SK-N-SH (cell line): ENCODE measurements at regions not wholly inside any gene's neighbourhood (a gene's known extent, or its start where the extent isn't known, plus 50 kb on each side); places are given as distances from the start of the nearest gene placed in this dataset.

ENCODE experiments used
- CTCF ChIA-PET: fragments of 300-600, 350-600 bp; formaldehyde crosslinking; extraction: SDS; loops from one replicate; lab custom pipeline; 2021; lab: Yijun Ruan, JAX
- POLR2A ChIA-PET: fragments of 350-600 bp; sonication (Branson Sonifier 250); formaldehyde crosslinking; extraction: SDS; loops from one replicate; lab custom pipeline; 2020; ENCODE audit warnings: antibody characterized with exemption, inconsistent platforms; lab: Yijun Ruan, JAX
- DNase-seq: peaks from one replicate; pipeline ENCODE4 v3.0.0; 2012
- H2AFZ ChIP-seq: fragments of 200-600 bp; sonication (generic); 2 replicates; pipeline ENCODE4 v1.8.1; 2016; ENCODE audit warnings: antibody characterized with exemption, mild to moderate bottlenecking, low read depth
- H3F3A ChIP-seq: fragments of 200-600 bp; sonication (generic); replicated peaks from 2 replicates; pipeline ENCODE3; 2016; ENCODE audit warnings: antibody characterized with exemption, mild to moderate bottlenecking; ENCODE audit not compliant: insufficient read depth
- H3K27ac ChIP-seq, 2 experiments: fragments of 200-500 bp in 1 of 2; fragments of 200-600 bp in 1 of 2; sonication (Bioruptor generic) in 1 of 2; sonication (generic), shearing (Covaris generic) in 1 of 2; 2 replicates each; pipeline versions ENCODE4 v1.5.1 to v1.6.1; 2014 to 2016; ENCODE audit warnings: low read depth in 2 of 2, inconsistent platforms in 1 of 2, low read length in 1 of 2, mild to moderate bottlenecking in 1 of 2, mixed read lengths in 1 of 2
- H3K27me3 ChIP-seq: fragments of 200-600 bp; sonication (generic), shearing (Covaris generic); 2 replicates; pipeline ENCODE4 v1.6.1; 2016; ENCODE audit warnings: mixed run types; ENCODE audit not compliant: insufficient read depth
- H3K36me3 ChIP-seq, 2 experiments: fragments of 200-500 bp in 1 of 2; fragments of 200-600 bp in 1 of 2; sonication (Bioruptor generic) in 1 of 2; sonication (generic) in 1 of 2; replicated peaks in 1 of 2; 2 replicates each; pipeline versions ENCODE3 to v1.5.1; 2014 to 2016; ENCODE audit warnings: low read length in 1 of 2, mild to moderate bottlenecking in 1 of 2; ENCODE audit not compliant: insufficient read depth in 2 of 2, control insufficient read depth in 1 of 2
- H3K4me1 ChIP-seq, 2 experiments: fragments of 200-500 bp in 1 of 2; fragments of 200-600 bp in 1 of 2; sonication (Bioruptor generic) in 1 of 2; sonication (generic), shearing (Covaris generic) in 1 of 2; 2 replicates each; pipeline versions ENCODE4 v1.5.1 to v1.6.1; 2014 to 2016; ENCODE audit warnings: low read depth in 1 of 2, low read length in 1 of 2, mixed run types in 1 of 2; ENCODE audit not compliant: insufficient read depth in 2 of 2, control insufficient read depth in 1 of 2
- H3K4me2 ChIP-seq: fragments of 200-600 bp; sonication (generic), shearing (Covaris generic); 2 replicates; pipeline ENCODE4 v1.6.1; 2017; ENCODE audit warnings: mixed run types
- H3K4me3 ChIP-seq, 2 experiments: fragments of 200-500 bp in 1 of 2; fragments of 200-600 bp in 1 of 2; sonication (Bioruptor generic) in 1 of 2; sonication (generic), shearing (Covaris generic) in 1 of 2; 2 replicates each; pipeline versions ENCODE4 v1.5.1 to v1.8.1; 2014 to 2016; ENCODE audit warnings: low read depth in 2 of 2, inconsistent platforms in 1 of 2, low read length in 1 of 2, mild to moderate bottlenecking in 1 of 2, mixed read lengths in 1 of 2, moderate library complexity in 1 of 2
- H3K79me2 ChIP-seq: fragments of 200-600 bp; sonication (generic); 2 replicates; pipeline ENCODE4 v1.8.1; 2017; ENCODE audit warnings: mild to moderate bottlenecking; ENCODE audit not compliant: insufficient read depth
- H3K9ac ChIP-seq: fragments of 200-600 bp; sonication (generic); 2 replicates; pipeline ENCODE4 v1.6.1; 2017; ENCODE audit warnings: mixed run types
- H3K9me2 ChIP-seq: fragments of 200-600 bp; sonication (generic); 2 replicates; pipeline ENCODE4 v1.6.1; 2017; ENCODE audit warnings: mixed run types
- H3K9me3 ChIP-seq: fragments of 200-600 bp; sonication (generic); 2 replicates; pipeline ENCODE4 v1.6.1; 2017; ENCODE audit warnings: mixed run types, mild to moderate bottlenecking, moderate library complexity
- H4K20me1 ChIP-seq: fragments of 200-600 bp; sonication (generic); 2 replicates; pipeline ENCODE4 v1.6.1; 2017; ENCODE audit warnings: mild to moderate bottlenecking, mixed run types; ENCODE audit not compliant: insufficient read depth
- CHD2 ChIP-seq: fragments of 150-350 bp; IDR thresholded peaks from 2 replicates; pipeline ENCODE4 v1.6.1; 2018; ENCODE audit warnings: low read length; ENCODE audit not compliant: partially characterized antibody
- EZH2phosphoT487 ChIP-seq: fragments of 200-600 bp; sonication (generic); IDR thresholded peaks from 2 replicates; pipeline ENCODE4 v1.6.1; 2017; ENCODE audit warnings: low read depth, mixed run types, mild to moderate bottlenecking, antibody characterized with exemption, moderate library complexity, borderline replicate concordance
- GATA2 ChIP-seq: sonication (generic); formaldehyde crosslinking; IDR thresholded peaks from 2 replicates; pipeline ENCODE4 v1.5.0; 2020; ENCODE audit warnings: mild to moderate bottlenecking, missing genetic modification reagents
- IRF3 ChIP-seq: fragments of 150-350 bp; IDR thresholded peaks from 2 replicates; pipeline ENCODE4 v1.6.1; 2016; ENCODE audit warnings: mild to moderate bottlenecking, low read depth, low read length
- MAX ChIP-seq: IDR thresholded peaks from 2 replicates; pipeline ENCODE4 v1.4.0; 2012; ENCODE audit warnings: low read depth
- NFIC ChIP-seq: IDR thresholded peaks from 2 replicates; pipeline ENCODE4 v1.4.0; 2012; ENCODE audit warnings: borderline replicate concordance
- POLR2AphosphoS5 ChIP-seq: IDR thresholded peaks from 2 replicates; pipeline ENCODE4 v1.6.1; 2012; ENCODE audit warnings: low read depth, low read length
- RAD21 ChIP-seq: IDR thresholded peaks from 2 replicates; pipeline ENCODE4 v1.6.1; 2012; ENCODE audit warnings: mild to moderate bottlenecking, low read length
- RCOR1 ChIP-seq: fragments of 150-350 bp; IDR thresholded peaks from 2 replicates; pipeline ENCODE4 v1.6.1; 2017; ENCODE audit warnings: antibody characterized with exemption, low read length
- RFX5 ChIP-seq: IDR thresholded peaks from 2 replicates; pipeline ENCODE4 v1.6.1; 2012; ENCODE audit warnings: mild to moderate bottlenecking, improper control_type of control experiment, low read length
- TAF1 ChIP-seq: IDR thresholded peaks from 2 replicates; pipeline ENCODE4 v1.6.1; 2012; ENCODE audit warnings: low read depth, mild to moderate bottlenecking, low read length, moderate library complexity, borderline replicate concordance
- TCF12 ChIP-seq: IDR thresholded peaks from 2 replicates; pipeline ENCODE4 v1.4.0; 2012
- USF1 ChIP-seq: IDR thresholded peaks from 2 replicates; pipeline ENCODE4 v1.4.0; 2012; ENCODE audit warnings: low read depth, borderline replicate concordance
- USF2 ChIP-seq: fragments of 150-350 bp; IDR thresholded peaks from 2 replicates; pipeline ENCODE4 v1.6.1; 2017; ENCODE audit warnings: antibody characterized with exemption, low read length, low read depth, borderline replicate concordance
- ZBTB33 ChIP-seq: IDR thresholded peaks from 2 replicates; pipeline ENCODE4 v1.4.0; 2012; ENCODE audit warnings: low read depth, borderline replicate concordance
- WGBS: methylation state at CpG from one replicate; pipeline ENCODE4 v1.1.6; 2017; ENCODE audit warnings: low lambda C conversion rate; 5-methylcytosine and 5-hydroxymethylcytosine counted together

GRCh38 chr6:74979065-74979766 lies 226.6 kb downstream of the COL12A1 start:
- H3K36me3 ChIP-seq: no peaks in the 10 kb centered on the region
- DNase-seq: no peak
- H3K4me3 ChIP-seq: no peak overlapping the region
- no peak overlapping the region for H3K4me2 ChIP-seq
- H4K20me1 ChIP-seq: no peaks in the 10 kb centered on the region
- H3K9me3 ChIP-seq: no peaks in the 10 kb centered on the region
- H3K9ac ChIP-seq: no peak overlapping the region
- no peaks in the 10 kb centered on the region for H3K9me2 ChIP-seq
- 6% methylated on average over 7 of the region's 7 CpGs for WGBS
- no peaks in the 10 kb centered on the region for H3K4me1 ChIP-seq
- H2AFZ ChIP-seq: no peak overlapping the region
- ChIA-PET CTCF (no interaction called here), POLR2A (no interaction called here)
- no peaks in the 10 kb centered on the region; the same call in 1 of the 2 replicates for H3K27me3 ChIP-seq
- H3K27ac ChIP-seq: no peak overlapping the region
- H3F3A ChIP-seq: no peaks in the 10 kb centered on the region
- TF ChIP-seq ZBTB33 (no peak), TCF12 (no peak), USF2 (no peak), NFIC (no peak), RCOR1 (no peak), MAX (no peak)
- no peaks in the 10 kb centered on the region for H3K79me2 ChIP-seq

- no peak for TF ChIP-seq TAF1
- TF ChIP-seq USF1: no peak
- TF ChIP-seq RFX5: no peak
- no peak for TF ChIP-seq IRF3
- no peak for TF ChIP-seq CHD2
- no peak for TF ChIP-seq EZH2phosphoT487
- TF ChIP-seq RAD21: no peak
- TF ChIP-seq POLR2AphosphoS5: no peak
- TF ChIP-seq GATA2 (CRISPR knock-in tag): no peak
- Histone ChIP-seq H3K4me1 (no peaks in the 10 kb centered on the region), H3K36me3 (no peaks in the 10 kb centered on the region), H3K9me3 (no peaks in the 10 kb centered on the region), H3K9ac (no peak overlapping the region), H2AFZ (no peak overlapping the region), H4K20me1 (no peaks in the 10 kb centered on the region), H3K9me2 (no peaks in the 10 kb centered on the region), H3K4me2 (no peak overlapping the region), H3K4me3 (no peak overlapping the region), H3K27me3 (no peaks in the 10 kb centered on the region; the same call in 1 of the 2 replicates), H3F3A (no peaks in the 10 kb centered on the region), H3K27ac (no peak overlapping the region), H3K79me2 (no peaks in the 10 kb centered on the region)
- ChIA-PET CTCF (interaction anchor here (0.8 kb wide), 1 partner anchor 13 kb away, joined by 3 read pairs; no protein-coding TSS in a partner anchor), POLR2A (no interaction called here)
- 4% methylated on average over 2 of the region's 2 CpGs for WGBS
- DNase-seq: no peak
Measured at GRCh38 chr6:74976701-74977100, 229.2 kb downstream of the COL12A1 start.
